ENCODE measurements at regions not wholly inside any gene's neighbourhood (a gene's known extent, or its start where the extent isn't known, plus 50 kb on each side); places are given as distances from the start of the nearest gene placed in this dataset.
A peak's percentile ranks its signal among the peaks of the same experiment; 100 is the strongest.

GRCh38 chr19:7415163-7415856, 66.6 kb downstream of the ARHGEF18 start (continued):
- TF ChIP-seq, protein P1, sequence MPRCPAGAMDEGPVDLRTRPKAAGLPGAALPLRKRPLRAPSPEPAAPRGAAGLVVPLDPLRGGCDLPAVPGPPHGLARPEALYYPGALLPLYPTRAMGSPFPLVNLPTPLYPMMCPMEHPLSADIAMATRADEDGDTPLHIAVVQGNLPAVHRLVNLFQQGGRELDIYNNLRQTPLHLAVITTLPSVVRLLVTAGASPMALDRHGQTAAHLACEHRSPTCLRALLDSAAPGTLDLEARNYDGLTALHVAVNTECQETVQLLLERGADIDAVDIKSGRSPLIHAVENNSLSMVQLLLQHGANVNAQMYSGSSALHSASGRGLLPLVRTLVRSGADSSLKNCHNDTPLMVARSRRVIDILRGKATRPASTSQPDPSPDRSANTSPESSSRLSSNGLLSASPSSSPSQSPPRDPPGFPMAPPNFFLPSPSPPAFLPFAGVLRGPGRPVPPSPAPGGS (CRISPR knock-in tag; IDR thresholded peaks at IDR 0.05), result no peak
- TF ChIP-seq BATF2 (CRISPR knock-in tag; IDR thresholded peaks at IDR 0.05) (no peak), EED (CRISPR knock-in tag; IDR thresholded peaks at IDR 0.05) (no peak), ZNF740 (CRISPR knock-in tag; IDR thresholded peaks at IDR 0.05) (no peak), NFE2L2 (IDR thresholded peaks at IDR 0.05; ENCODE audit: low read length) (no peak; the same call in 1 of the 2 replicates), ZMAT3 (CRISPR knock-in tag; conservative IDR thresholded peaks at IDR 0.05) (peak; percentile 63; the same call in 1 of the 2 replicates), YEATS2 (CRISPR knock-in tag; IDR thresholded peaks at IDR 0.05; ENCODE audit: borderline replicate concordance) (peak; percentile 61; the same call in 1 of the 2 replicates), HOXA9 (CRISPR knock-in tag; IDR thresholded peaks at IDR 0.05; ENCODE audit: borderline replicate concordance) (no peak), NFATC3 (CRISPR knock-in tag; IDR thresholded peaks at IDR 0.05) (no peak), TFDP1 (CRISPR knock-in tag; IDR thresholded peaks at IDR 0.05; ENCODE audit: borderline replicate concordance) (peak; percentile 60; the same call in 1 of the 2 replicates), GATA4 (IDR thresholded peaks at IDR 0.05; ENCODE audit: borderline replicate concordance, low read depth) (no peak), ELK4 (CRISPR knock-in tag; IDR thresholded peaks at IDR 0.05; ENCODE audit: borderline replicate concordance) (no peak), BRD4 (CRISPR knock-in tag; IDR thresholded peaks at IDR 0.05) (no peak), PHF8 (CRISPR knock-in tag; IDR thresholded peaks at IDR 0.05) (no peak), ZNF772 (CRISPR knock-in tag; IDR thresholded peaks at IDR 0.05) (0 out of 2 replicates have a peak, but pooled peaks have one; percentile 23), NFRKB (IDR thresholded peaks at IDR 0.05) (no peak), NFYB (CRISPR knock-in tag; IDR thresholded peaks at IDR 0.05) (no peak), ZMYM2 (CRISPR knock-in tag; IDR thresholded peaks at IDR 0.05) (no peak), ZNF781 (CRISPR knock-in tag; IDR thresholded peaks at IDR 0.05; ENCODE audit: borderline replicate concordance, not compliant biosample characterization) (no peak), GFI1 (CRISPR knock-in tag; IDR thresholded peaks at IDR 0.05; ENCODE audit: borderline replicate concordance) (no peak), MAZ (IDR thresholded peaks at IDR 0.05; ENCODE audit: borderline replicate concordance, low read depth, low read length) (no peak), MAZ (CRISPR knock-in tag; IDR thresholded peaks at IDR 0.05; ENCODE audit: low read depth) (no peak; the same call in 1 of the 2 replicates)
- TF ChIP-seq, protein P2, sequence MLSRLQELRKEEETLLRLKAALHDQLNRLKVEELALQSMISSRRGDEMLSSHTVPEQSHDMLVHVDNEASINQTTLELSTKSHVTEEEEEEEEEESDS (CRISPR knock-in tag; IDR thresholded peaks at IDR 0.05; ENCODE audit: borderline replicate concordance), result no peak
- TF ChIP-seq, protein P3, sequence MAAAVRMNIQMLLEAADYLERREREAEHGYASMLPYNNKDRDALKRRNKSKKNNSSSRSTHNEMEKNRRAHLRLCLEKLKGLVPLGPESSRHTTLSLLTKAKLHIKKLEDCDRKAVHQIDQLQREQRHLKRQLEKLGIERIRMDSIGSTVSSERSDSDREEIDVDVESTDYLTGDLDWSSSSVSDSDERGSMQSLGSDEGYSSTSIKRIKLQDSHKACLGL (CRISPR knock-in tag; IDR thresholded peaks at IDR 0.05), result no peak

Data from HepG2 (cell line).